T-cell (primary cell): ENCODE measurements at regions not wholly inside any gene's neighbourhood (a gene's known extent, or its start where the extent isn't known, plus 50 kb on each side); places are given as distances from the start of the nearest gene placed in this dataset.

Experiments used
- ATAC-seq, 4 experiments: fragments of 200-7000 bp in 3 of 4; fragments of 150-1000 bp in 1 of 4; cut with Tn5 transposase; replicated peaks in 1 of 4; 1 replicate in 3 of 4; 2 replicates in 1 of 4; pipeline ENCODE4 v1.10.0; 2021; ENCODE audit warnings: moderate library complexity in 3 of 4, mild to moderate bottlenecking in 2 of 4, moderate number of reproducible peaks in 1 of 4
- CTCF ChIA-PET, 2 donors: fragments of 300-600 bp; sonication (Branson Sonifier 250); formaldehyde crosslinking; loops; one replicate each; lab custom pipeline; 2022; ENCODE audit warnings: antibody characterized with exemption in 2 of 2; lab: Charles Lee
- POLR2A ChIA-PET, 2 donors: fragments of 300-600 bp; sonication (Branson Sonifier 250); formaldehyde crosslinking; loops; one replicate each; lab custom pipeline; 2022; ENCODE audit warnings: antibody characterized with exemption in 2 of 2; lab: Charles Lee
- DNase-seq, 35 experiments: peaks; one replicate each; pipeline versions ENCODE4 v3.0.0 to v3.0.0-alpha.2; 2013 to 2023
- H3K27ac ChIP-seq: one replicate; pipeline ENCODE4 v1.5.1; 2013; ENCODE audit warnings: low read length
- H3K27me3 ChIP-seq, 2 experiments: replicated peaks in 1 of 2; 1 replicate in 1 of 2; 2 replicates in 1 of 2; pipeline versions ENCODE4 v1.6.1 to v1.7.0; 2013; ENCODE audit warnings: low read length in 1 of 2, mixed read lengths in 1 of 2; ENCODE audit not compliant: control insufficient read depth in 2 of 2, insufficient read depth in 2 of 2; ENCODE audit errors: extremely low read depth in 1 of 2
- H3K36me3 ChIP-seq, 2 donors: 1 replicate in 1 of 2; 2 replicates in 1 of 2; pipeline versions ENCODE4 v1.6.1 to v1.7.0; 2013; ENCODE audit warnings: low read length in 1 of 2; ENCODE audit not compliant: control insufficient read depth in 2 of 2, insufficient read depth in 1 of 2; ENCODE audit errors: extremely low read depth in 1 of 2
- H3K4me1 ChIP-seq, 2 experiments: 1 replicate in 1 of 2; 2 replicates in 1 of 2; pipeline versions ENCODE4 v1.6.1 to v1.7.0; 2013; ENCODE audit warnings: low read length in 2 of 2, mixed read lengths in 1 of 2; ENCODE audit not compliant: insufficient read depth in 2 of 2, control insufficient read depth in 1 of 2; ENCODE audit errors: extremely low read depth in 1 of 2
- H3K4me3 ChIP-seq, 2 donors: 1 replicate in 1 of 2; 2 replicates in 1 of 2; pipeline versions ENCODE4 v1.5.1 to v1.7.0; 2013; ENCODE audit warnings: mild to moderate bottlenecking in 2 of 2, low read length in 1 of 2, moderate library complexity in 1 of 2; ENCODE audit not compliant: control insufficient read depth in 1 of 2; ENCODE audit errors: extremely low read depth in 1 of 2
- H3K9me3 ChIP-seq: 2 replicates; pipeline ENCODE4 v1.7.0; 2013
- H3K27ac Mint-ChIP-seq, 2 donors: one replicate each; pipeline ENCODE4 v1.8.0; 2020 to 2021; ENCODE audit warnings: mild to moderate bottlenecking in 2 of 2, mixed read lengths in 2 of 2
- H3K27me3 Mint-ChIP-seq, 2 donors: one replicate each; pipeline ENCODE4 v1.8.0; 2021 to 2022; ENCODE audit warnings: mixed read lengths in 2 of 2
- H3K36me3 Mint-ChIP-seq: one replicate; pipeline ENCODE4 v1.8.0; 2021; ENCODE audit warnings: mixed read lengths
- H3K4me1 Mint-ChIP-seq, 3 donors: one replicate each; pipeline ENCODE4 v1.8.0; 2020 to 2022; ENCODE audit warnings: mixed read lengths in 3 of 3, mild to moderate bottlenecking in 1 of 3
- H3K4me3 Mint-ChIP-seq, 3 donors: one replicate each; pipeline ENCODE4 v1.8.0; 2020 to 2022; ENCODE audit warnings: mild to moderate bottlenecking in 3 of 3, mixed read lengths in 3 of 3, moderate library complexity in 3 of 3
- H3K9me3 Mint-ChIP-seq, 3 donors: one replicate each; pipeline ENCODE4 v1.8.0; 2020 to 2022; ENCODE audit warnings: mixed read lengths in 3 of 3
- WGBS: methylation state at CpG from one replicate; pipeline ENCODE4 v1.1.5; 2013; ENCODE audit warnings: missing lambda C conversion rate; ENCODE audit not compliant: insufficient coverage; 5-methylcytosine and 5-hydroxymethylcytosine counted together

GRCh38 chr16:75924397-75924796, 198.1 kb upstream of the CPHXL start:
- H3K36me3 Mint-ChIP-seq, result no peaks in the 10 kb centered on the region
- H3K9me3 ChIP-seq, result no peaks in the 10 kb centered on the region
- CTCF ChIA-PET, result no interaction called here
- no peaks in the 10 kb centered on the region for H3K4me1 Mint-ChIP-seq
- no peak overlapping the region for H3K4me3 Mint-ChIP-seq
- WGBS, result 63% methylated on average over 2 of the region's 3 CpGs
- DNase-seq (no peak), ATAC-seq (no peak)
- no peak overlapping the region for H3K4me3 ChIP-seq
- H3K4me1 ChIP-seq, result no peaks in the 10 kb centered on the region
- no peaks in the 10 kb centered on the region for H3K36me3 ChIP-seq
- H3K27ac ChIP-seq, result no peak overlapping the region
- H3K27ac Mint-ChIP-seq, result no peak overlapping the region
- POLR2A ChIA-PET, result no interaction called here
- H3K27me3 Mint-ChIP-seq, result peaks cover 0 to 7% of the 10 kb centered on the region in 2 donors
- H3K9me3 Mint-ChIP-seq, result peaks cover 4 to 5% (median 4%) of the 10 kb centered on the region in 3 donors
- H3K27me3 ChIP-seq, result no peaks in the 10 kb centered on the region

DNA sequence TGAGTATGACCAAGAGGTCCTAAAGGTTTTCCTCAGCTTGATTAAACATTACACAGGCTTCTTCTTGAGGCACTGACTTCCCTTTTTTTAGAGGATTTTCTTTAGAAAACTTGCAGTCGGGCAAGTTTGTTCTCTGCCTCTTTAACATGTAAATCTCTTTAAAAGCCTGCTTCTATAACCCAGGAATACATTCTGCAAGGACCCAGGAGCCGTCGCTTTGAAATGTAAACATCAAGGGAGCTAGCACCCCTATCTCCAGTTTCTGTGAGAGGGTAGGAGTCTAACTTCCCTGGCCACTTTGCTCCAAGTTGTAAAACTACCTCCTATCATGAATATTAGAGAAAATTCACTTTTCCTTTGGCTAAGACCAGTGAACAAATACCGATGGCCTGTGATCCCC, 201.5 kb upstream of the CPHXL start:
- Histone ChIP-seq H3K9me3 (no peaks in the 10 kb centered on the region), H3K27ac (no peak overlapping the region), H3K27me3 (no peaks in the 10 kb centered on the region), H3K4me1 (no peaks in the 10 kb centered on the region), H3K4me3 (no peak overlapping the region), H3K36me3 (no peaks in the 10 kb centered on the region)
- Mint-ChIP-seq H3K4me1 (no peaks in the 10 kb centered on the region), H3K9me3 (peaks cover 7 to 15% (median 10%) of the 10 kb centered on the region in 3 donors), H3K27ac (no peak overlapping the region), H3K4me3 (no peak overlapping the region), H3K36me3 (no peaks in the 10 kb centered on the region), H3K27me3 (peaks cover 0 to 3% of the 10 kb centered on the region in 2 donors)
- POLR2A ChIA-PET, result no interaction called here
- CTCF ChIA-PET, result no interaction called here
- DNase-seq (no peak), ATAC-seq (no peak)
- WGBS, result no CpG with 5 or more reads among the region's 4 CpGs

DNA sequence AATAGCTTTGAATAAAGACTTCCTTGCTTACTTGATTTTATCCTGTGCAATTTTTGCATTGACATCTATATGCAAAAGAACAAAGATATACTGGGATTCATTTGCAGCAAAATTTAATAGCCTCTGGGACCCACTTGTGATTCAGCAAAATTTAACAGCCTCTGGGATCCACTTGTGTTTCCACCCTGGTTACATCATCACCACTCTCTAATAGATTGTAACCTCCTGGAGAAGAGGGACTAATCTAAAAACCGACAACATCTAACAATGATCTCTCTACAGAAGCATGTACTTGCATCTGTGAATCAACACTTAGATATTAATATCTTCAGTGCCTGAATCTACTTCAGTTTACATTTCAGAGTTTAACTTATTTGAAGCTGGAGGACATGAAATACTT, 202.0 kb upstream of the CPHXL start:
- Mint-ChIP-seq H3K4me3 (no peak overlapping the region), H3K4me1 (no peaks in the 10 kb centered on the region), H3K9me3 (peaks cover 9 to 15% (median 10%) of the 10 kb centered on the region in 3 donors), H3K36me3 (no peaks in the 10 kb centered on the region), H3K27me3 (peaks cover 0 to 3% of the 10 kb centered on the region in 2 donors), H3K27ac (no peak overlapping the region)
- DNase-seq (no peak), ATAC-seq (no peak)
- WGBS, result no CpG with 5 or more reads among the region's 1 CpG
- Histone ChIP-seq H3K4me3 (no peak overlapping the region), H3K27ac (no peak overlapping the region), H3K27me3 (no peaks in the 10 kb centered on the region), H3K9me3 (no peaks in the 10 kb centered on the region), H3K36me3 (no peaks in the 10 kb centered on the region), H3K4me1 (no peaks in the 10 kb centered on the region)
- ChIA-PET CTCF (no interaction called here), POLR2A (no interaction called here)

GRCh38 chr16:75929046-75929445, 202.8 kb upstream of the CPHXL start:
- H3K9me3 Mint-ChIP-seq, result peaks cover 10 to 15% (median 11%) of the 10 kb centered on the region in 3 donors
- Histone ChIP-seq H3K4me1 (no peaks in the 10 kb centered on the region), H3K4me3 (no peak overlapping the region), H3K27me3 (no peaks in the 10 kb centered on the region), H3K9me3 (no peaks in the 10 kb centered on the region), H3K27ac (no peak overlapping the region), H3K36me3 (no peaks in the 10 kb centered on the region)
- no peak overlapping the region for H3K27ac Mint-ChIP-seq
- ChIA-PET POLR2A (no interaction called here), CTCF (no interaction called here)
- no peaks in the 10 kb centered on the region for H3K4me1 Mint-ChIP-seq
- DNase-seq, result no peak
- H3K36me3 Mint-ChIP-seq, result no peaks in the 10 kb centered on the region
- no CpG with 5 or more reads among the region's 1 CpG for WGBS
- H3K27me3 Mint-ChIP-seq, result peaks cover 0 to 3% of the 10 kb centered on the region in 2 donors
- H3K4me3 Mint-ChIP-seq, result no peak overlapping the region
- no peak for ATAC-seq

DNA sequence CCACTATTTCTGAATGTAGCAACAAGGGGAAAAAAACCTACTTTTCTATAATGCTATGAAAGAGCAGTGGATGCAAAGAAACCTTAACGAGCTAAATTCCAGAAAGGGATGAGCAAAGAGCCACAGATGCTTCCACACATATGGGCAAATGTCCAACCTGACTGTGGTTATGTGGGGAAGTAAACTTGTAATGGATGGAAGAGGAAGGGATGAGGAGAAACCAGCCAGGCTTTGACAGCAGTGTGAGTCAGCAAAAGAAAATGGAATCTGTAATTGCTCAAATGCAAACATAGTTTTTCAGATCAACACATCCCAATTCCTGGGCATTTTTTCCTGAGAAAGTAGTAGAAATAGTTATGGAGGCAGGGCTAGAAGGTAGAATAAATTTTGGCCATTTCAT, 204.8 kb upstream of the CPHXL start:
- H3K36me3 Mint-ChIP-seq, result no peaks in the 10 kb centered on the region
- POLR2A ChIA-PET, result no interaction called here
- ATAC-seq, result no peak

DNA sequence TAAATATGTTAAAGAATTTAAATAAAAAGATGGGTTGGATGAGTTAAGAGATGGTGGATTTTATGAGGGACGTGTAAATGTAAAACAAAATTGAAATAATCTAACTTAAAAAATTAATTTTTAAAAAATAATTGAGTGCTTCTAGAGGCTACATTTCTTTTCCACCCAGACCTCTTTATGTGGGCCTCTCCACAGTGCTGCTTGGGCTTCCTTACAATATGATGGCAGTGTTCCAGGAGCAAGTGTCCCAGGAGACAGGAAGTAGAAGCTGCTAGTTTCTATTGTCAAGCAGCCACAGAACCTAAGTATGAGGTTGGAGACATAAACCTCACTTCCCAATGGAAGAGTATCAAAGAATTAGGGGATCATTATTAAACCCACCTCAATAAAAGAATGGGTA, 205.7 kb upstream of the CPHXL start:
- no peaks in the 10 kb centered on the region for H3K4me1 ChIP-seq
- H3K4me1 Mint-ChIP-seq, result no peaks in the 10 kb centered on the region
- no peaks in the 10 kb centered on the region for H3K36me3 ChIP-seq
- ATAC-seq, result no peak
- H3K4me3 Mint-ChIP-seq, result no peak overlapping the region
- no peaks in the 10 kb centered on the region for H3K27me3 ChIP-seq
- no peak overlapping the region for H3K27ac Mint-ChIP-seq
- WGBS, result no CpG with 5 or more reads among the region's 1 CpG
- DNase-seq, result no peak
- no peaks in the 10 kb centered on the region for H3K36me3 Mint-ChIP-seq
- H3K9me3 ChIP-seq, result no peaks in the 10 kb centered on the region
- H3K4me3 ChIP-seq, result no peak overlapping the region
- H3K27ac ChIP-seq, result no peak overlapping the region
- ChIA-PET POLR2A (no interaction called here), CTCF (no interaction called here)
- no peaks in the 10 kb centered on the region for H3K27me3 Mint-ChIP-seq
- peaks cover 10 to 15% (median 11%) of the 10 kb centered on the region in 3 donors for H3K9me3 Mint-ChIP-seq

More for the DNA sequence above, 204.8 kb upstream of the CPHXL start:
- H3K9me3 Mint-ChIP-seq, result peaks cover 10 to 15% (median 11%) of the 10 kb centered on the region in 3 donors
- CTCF ChIA-PET, result no interaction called here
- H3K9me3 ChIP-seq, result no peaks in the 10 kb centered on the region
- no peaks in the 10 kb centered on the region for H3K4me1 ChIP-seq
- DNase-seq, result no peak
- no peaks in the 10 kb centered on the region for H3K4me1 Mint-ChIP-seq
- 33% methylated on average over 1 of the region's 1 CpG for WGBS
- H3K4me3 ChIP-seq, result no peak overlapping the region
- no peaks in the 10 kb centered on the region for H3K27me3 Mint-ChIP-seq
- H3K36me3 ChIP-seq, result no peaks in the 10 kb centered on the region
- H3K27ac ChIP-seq, result no peak overlapping the region
- H3K4me3 Mint-ChIP-seq, result no peak overlapping the region
- H3K27ac Mint-ChIP-seq, result no peak overlapping the region
- no peaks in the 10 kb centered on the region for H3K27me3 ChIP-seq

DNA sequence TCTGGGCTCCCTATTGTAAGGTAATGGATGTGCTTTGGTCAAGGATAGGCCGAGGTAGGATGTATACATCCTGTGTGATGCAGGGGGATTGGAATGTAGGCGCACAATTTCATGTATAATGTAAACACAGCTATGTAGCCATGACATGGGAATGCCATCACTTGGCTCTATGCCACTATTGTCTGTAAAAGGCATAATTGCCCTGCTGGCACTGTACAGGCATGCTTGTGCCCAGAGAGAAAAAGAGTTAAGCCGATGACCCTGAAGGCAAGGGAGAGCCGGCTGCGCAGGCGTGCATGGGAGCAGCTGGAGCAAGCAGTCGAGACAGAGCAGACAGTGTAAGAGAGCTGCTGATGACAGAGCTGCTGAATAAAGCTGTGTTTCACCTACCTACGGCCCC, 212.5 kb upstream of the CPHXL start:
- Histone ChIP-seq H3K27me3 (no peaks in the 10 kb centered on the region), H3K36me3 (no peaks in the 10 kb centered on the region), H3K4me1 (no peaks in the 10 kb centered on the region), H3K4me3 (no peak overlapping the region), H3K27ac (no peak overlapping the region), H3K9me3 (no peaks in the 10 kb centered on the region)
- WGBS, result 94% methylated on average over 5 of the region's 8 CpGs
- Mint-ChIP-seq H3K4me1 (no peaks in the 10 kb centered on the region), H3K9me3 (no peaks in the 10 kb centered on the region), H3K36me3 (no peaks in the 10 kb centered on the region), H3K27me3 (no peaks in the 10 kb centered on the region), H3K4me3 (no peak overlapping the region), H3K27ac (no peak overlapping the region)
- ChIA-PET CTCF (no interaction called here), POLR2A (no interaction called here)
- DNase-seq (no peak), ATAC-seq (no peak)
